ENCODE measurements at regions not wholly inside any gene's neighbourhood (a gene's known extent, or its start where the extent isn't known, plus 50 kb on each side); places are given as distances from the start of the nearest gene placed in this dataset.

GRCh38 chr1:4022715-4023114, 122.6 kb upstream of the C1orf174 start:
- TF ChIP-seq, protein P1, sequence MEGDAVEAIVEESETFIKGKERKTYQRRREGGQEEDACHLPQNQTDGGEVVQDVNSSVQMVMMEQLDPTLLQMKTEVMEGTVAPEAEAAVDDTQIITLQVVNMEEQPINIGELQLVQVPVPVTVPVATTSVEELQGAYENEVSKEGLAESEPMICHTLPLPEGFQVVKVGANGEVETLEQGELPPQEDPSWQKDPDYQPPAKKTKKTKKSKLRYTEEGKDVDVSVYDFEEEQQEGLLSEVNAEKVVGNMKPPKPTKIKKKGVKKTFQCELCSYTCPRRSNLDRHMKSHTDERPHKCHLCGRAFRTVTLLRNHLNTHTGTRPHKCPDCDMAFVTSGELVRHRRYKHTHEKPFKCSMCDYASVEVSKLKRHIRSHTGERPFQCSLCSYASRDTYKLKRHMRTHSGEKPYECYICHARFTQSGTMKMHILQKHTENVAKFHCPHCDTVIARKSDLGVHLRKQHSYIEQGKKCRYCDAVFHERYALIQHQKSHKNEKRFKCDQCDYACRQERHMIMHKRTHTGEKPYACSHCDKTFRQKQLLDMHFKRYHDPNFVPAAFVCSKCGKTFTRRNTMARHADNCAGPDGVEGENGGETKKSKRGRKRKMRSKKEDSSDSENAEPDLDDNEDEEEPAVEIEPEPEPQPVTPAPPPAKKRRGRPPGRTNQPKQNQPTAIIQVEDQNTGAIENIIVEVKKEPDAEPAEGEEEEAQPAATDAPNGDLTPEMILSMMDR (IDR thresholded peaks at IDR 0.05; ENCODE audit: borderline replicate concordance, extremely low read depth, low read length, poor library complexity, severe bottlenecking): no peak
- TF ChIP-seq EZH2 (IDR thresholded peaks at IDR 0.05; ENCODE audit: borderline replicate concordance, low read depth, low read length, severe bottlenecking): no peak

All from DND-41 (cell line).